ENCODE measurements at regions not wholly inside any gene's neighbourhood (a gene's known extent, or its start where the extent isn't known, plus 50 kb on each side); places are given as distances from the start of the nearest gene placed in this dataset.

GRCh38 chr21:15204140-15204969 is 139.6 kb upstream of the NRIP1 start:
- H3K27ac ChIP-seq (ENCODE audit: low read length): peak overlapping the region; percentile 85
- no peak for ATAC-seq
- H3K9me3 ChIP-seq (ENCODE audit: control insufficient read depth, low read length): no peaks in the 10 kb centered on the region
- H3K4me3 ChIP-seq (ENCODE audit: low read length): no peak overlapping the region
- 60% methylated on average over 13 of the region's 13 CpGs for WGBS
- intact Hi-C loops (cut with DNase I): loop anchor here in 1 of 4 donors (10.0 kb wide), 1 partner anchor 140 kb away; the partner anchor contains the start of gene NRIP1
- no peaks in the 10 kb centered on the region for H3K4me1 ChIP-seq (ENCODE audit: control insufficient read depth, insufficient read depth, low read length)
- no peak for DNase-seq
- H3K27me3 ChIP-seq (ENCODE audit: control insufficient read depth, insufficient read depth): no peaks in the 10 kb centered on the region

- Histone ChIP-seq H3K27ac (ENCODE audit: low read length) (peak overlapping the region; percentile 55), H3K4me3 (ENCODE audit: low read length) (no peak overlapping the region), H3K4me1 (ENCODE audit: control insufficient read depth, insufficient read depth, low read length) (no peaks in the 10 kb centered on the region), H3K27me3 (ENCODE audit: control insufficient read depth, insufficient read depth) (no peaks in the 10 kb centered on the region), H3K9me3 (ENCODE audit: control insufficient read depth, low read length) (no peaks in the 10 kb centered on the region)
- intact Hi-C loops (cut with DNase I): loop anchor here in 1 of 4 donors (10.0 kb wide), 1 partner anchor 140 kb away; the partner anchor contains the start of gene NRIP1
- ATAC-seq (peak; percentile 95 to 96), DNase-seq (peak in 1 of 3 donors; percentile 22)
- WGBS: 79% methylated on average over 4 of the region's 4 CpGs
Measured at GRCh38 chr21:15204970-15205286, 140.1 kb upstream of the NRIP1 start.

GRCh38 chr21:15206514-15206913 is 141.7 kb upstream of the NRIP1 start:
- H3K27ac ChIP-seq (ENCODE audit: low read length): no peak overlapping the region
- no peaks in the 10 kb centered on the region for H3K9me3 ChIP-seq (ENCODE audit: control insufficient read depth, low read length)
- H3K4me3 ChIP-seq (ENCODE audit: low read length): no peak overlapping the region
- DNase-seq (no peak), ATAC-seq (no peak)
- WGBS: 76% methylated on average over 5 of the region's 5 CpGs
- H3K27me3 ChIP-seq (ENCODE audit: control insufficient read depth, insufficient read depth): no peaks in the 10 kb centered on the region
- intact Hi-C loops (cut with DNase I): loop anchor here in 1 of 4 donors (10.0 kb wide), 1 partner anchor 142 kb away; the partner anchor contains the start of gene NRIP1
- H3K4me1 ChIP-seq (ENCODE audit: control insufficient read depth, insufficient read depth, low read length): no peaks in the 10 kb centered on the region

GRCh38 chr21:15207231-15207630 is 142.4 kb upstream of the NRIP1 start:
- Histone ChIP-seq H3K27me3 (ENCODE audit: control insufficient read depth, insufficient read depth) (no peaks in the 10 kb centered on the region), H3K27ac (ENCODE audit: low read length) (no peak overlapping the region), H3K4me3 (ENCODE audit: low read length) (no peak overlapping the region), H3K9me3 (ENCODE audit: control insufficient read depth, low read length) (no peaks in the 10 kb centered on the region), H3K4me1 (ENCODE audit: control insufficient read depth, insufficient read depth, low read length) (no peaks in the 10 kb centered on the region)
- WGBS: 83% methylated on average over 4 of the region's 4 CpGs
- intact Hi-C loops (cut with DNase I): loop anchor here in 1 of 4 donors (10.0 kb wide), 1 partner anchor 142 kb away; the partner anchor contains the start of gene NRIP1
- no peak for DNase-seq
- ATAC-seq: no peak

- no peak overlapping the region for H3K27ac ChIP-seq (ENCODE audit: low read length)
- no peaks in the 10 kb centered on the region for H3K27me3 ChIP-seq (ENCODE audit: control insufficient read depth, insufficient read depth)
- no peak for ATAC-seq
- no peaks in the 10 kb centered on the region for H3K9me3 ChIP-seq (ENCODE audit: control insufficient read depth, low read length)
- no peaks in the 10 kb centered on the region for H3K4me1 ChIP-seq (ENCODE audit: control insufficient read depth, insufficient read depth, low read length)
- intact Hi-C loops (cut with DNase I): loop anchor here in 1 of 4 donors (10.0 kb wide), 1 partner anchor 143 kb away; the partner anchor contains the start of gene NRIP1
- no peak for DNase-seq
- H3K4me3 ChIP-seq (ENCODE audit: low read length): no peak overlapping the region
- 91% methylated on average over 13 of the region's 13 CpGs for WGBS
Measured at GRCh38 chr21:15207635-15208370, 143.0 kb upstream of the NRIP1 start.

- 95% methylated on average over 4 of the region's 4 CpGs for WGBS
- intact Hi-C loops (cut with DNase I): loop anchor here in 1 of 4 donors (10.0 kb wide), 1 partner anchor 144 kb away; the partner anchor contains the start of gene NRIP1
- no peak for DNase-seq
Measured at GRCh38 chr21:15208786-15209185, 144.0 kb upstream of the NRIP1 start.

GRCh38 chr21:15209224-15209623 is 144.4 kb upstream of the NRIP1 start:
- Histone ChIP-seq H3K4me3 (ENCODE audit: low read length) (no peak overlapping the region), H3K27ac (ENCODE audit: low read length) (no peak overlapping the region), H3K9me3 (ENCODE audit: control insufficient read depth, low read length) (no peaks in the 10 kb centered on the region), H3K27me3 (ENCODE audit: control insufficient read depth, insufficient read depth) (no peaks in the 10 kb centered on the region), H3K4me1 (ENCODE audit: control insufficient read depth, insufficient read depth, low read length) (no peaks in the 10 kb centered on the region)
- intact Hi-C loops (cut with DNase I): loop anchor here in 1 of 4 donors (10.0 kb wide), 1 partner anchor 144 kb away; the partner anchor contains the start of gene NRIP1
- no peak for DNase-seq
- no peak for ATAC-seq

More at GRCh38 chr21:15208786-15209185, 144.0 kb upstream of the NRIP1 start:
- Histone ChIP-seq H3K27me3 (ENCODE audit: control insufficient read depth, insufficient read depth) (no peaks in the 10 kb centered on the region), H3K4me3 (ENCODE audit: low read length) (no peak overlapping the region), H3K27ac (ENCODE audit: low read length) (no peak overlapping the region), H3K9me3 (ENCODE audit: control insufficient read depth, low read length) (no peaks in the 10 kb centered on the region), H3K4me1 (ENCODE audit: control insufficient read depth, insufficient read depth, low read length) (no peaks in the 10 kb centered on the region)
- no peak for ATAC-seq

GRCh38 chr21:15210235-15210678 is 145.5 kb upstream of the NRIP1 start:
- no peaks in the 10 kb centered on the region for H3K27me3 ChIP-seq (ENCODE audit: control insufficient read depth, insufficient read depth)
- intact Hi-C loops (cut with DNase I): no loop called here
- H3K27ac ChIP-seq (ENCODE audit: low read length): no peak overlapping the region
- ATAC-seq (peak; percentile 87 to 94), DNase-seq (peak; percentile 70 to 87 (median 75))
- no peak overlapping the region for H3K4me3 ChIP-seq (ENCODE audit: low read length)
- no peaks in the 10 kb centered on the region for H3K4me1 ChIP-seq (ENCODE audit: control insufficient read depth, insufficient read depth, low read length)
- no peaks in the 10 kb centered on the region for H3K9me3 ChIP-seq (ENCODE audit: control insufficient read depth, low read length)
- WGBS: 77% methylated on average over 3 of the region's 3 CpGs

- no peak overlapping the region for H3K27ac ChIP-seq (ENCODE audit: low read length)
- no peaks in the 10 kb centered on the region for H3K9me3 ChIP-seq (ENCODE audit: control insufficient read depth, low read length)
- DNase-seq (no peak), ATAC-seq (no peak)
- no peaks in the 10 kb centered on the region for H3K27me3 ChIP-seq (ENCODE audit: control insufficient read depth, insufficient read depth)
- H3K4me3 ChIP-seq (ENCODE audit: low read length): no peak overlapping the region
- no peaks in the 10 kb centered on the region for H3K4me1 ChIP-seq (ENCODE audit: control insufficient read depth, insufficient read depth, low read length)
- intact Hi-C loops (cut with DNase I): no loop called here
- 59% methylated on average over 5 of the region's 5 CpGs for WGBS
Measured at GRCh38 chr21:15211491-15212133, 146.8 kb upstream of the NRIP1 start.

GRCh38 chr21:15212206-15212605 is 147.4 kb upstream of the NRIP1 start:
- WGBS: 43% methylated on average over 2 of the region's 2 CpGs
- intact Hi-C loops (cut with DNase I): no loop called here
- Histone ChIP-seq H3K4me3 (ENCODE audit: low read length) (no peak overlapping the region), H3K9me3 (ENCODE audit: control insufficient read depth, low read length) (no peaks in the 10 kb centered on the region), H3K4me1 (ENCODE audit: control insufficient read depth, insufficient read depth, low read length) (no peaks in the 10 kb centered on the region), H3K27me3 (ENCODE audit: control insufficient read depth, insufficient read depth) (no peaks in the 10 kb centered on the region), H3K27ac (ENCODE audit: low read length) (no peak overlapping the region)
- DNase-seq: no peak
- ATAC-seq: no peak
